Choroid plexus epithelial cell (primary cell): ENCODE measurements at regions not wholly inside any gene's neighbourhood (a gene's known extent, or its start where the extent isn't known, plus 50 kb on each side); places are given as distances from the start of the nearest gene placed in this dataset.

Experiments
- DNase-seq: peaks from one replicate; pipeline ENCODE4 v3.0.0-alpha.2; 2010; ENCODE audit warnings: low read depth
- H3K4me3 ChIP-seq: 2 replicates; pipeline ENCODE4 v1.5.1; 2011; ENCODE audit warnings: low read depth, mild to moderate bottlenecking, control low read depth, low read length, moderate library complexity
- TF ChIP-seq, protein P1 (sequence below): conservative IDR thresholded peaks from 2 replicates; pipeline ENCODE4 v1.5.1; 2011; ENCODE audit warnings: low read depth, mild to moderate bottlenecking, control low read depth, inconsistent platforms, low read length, moderate library complexity

GRCh38 chr11:15590132-15590531 is 475.4 kb downstream of the INSC start:
- DNase-seq: no peak
- TF ChIP-seq, protein P1, sequence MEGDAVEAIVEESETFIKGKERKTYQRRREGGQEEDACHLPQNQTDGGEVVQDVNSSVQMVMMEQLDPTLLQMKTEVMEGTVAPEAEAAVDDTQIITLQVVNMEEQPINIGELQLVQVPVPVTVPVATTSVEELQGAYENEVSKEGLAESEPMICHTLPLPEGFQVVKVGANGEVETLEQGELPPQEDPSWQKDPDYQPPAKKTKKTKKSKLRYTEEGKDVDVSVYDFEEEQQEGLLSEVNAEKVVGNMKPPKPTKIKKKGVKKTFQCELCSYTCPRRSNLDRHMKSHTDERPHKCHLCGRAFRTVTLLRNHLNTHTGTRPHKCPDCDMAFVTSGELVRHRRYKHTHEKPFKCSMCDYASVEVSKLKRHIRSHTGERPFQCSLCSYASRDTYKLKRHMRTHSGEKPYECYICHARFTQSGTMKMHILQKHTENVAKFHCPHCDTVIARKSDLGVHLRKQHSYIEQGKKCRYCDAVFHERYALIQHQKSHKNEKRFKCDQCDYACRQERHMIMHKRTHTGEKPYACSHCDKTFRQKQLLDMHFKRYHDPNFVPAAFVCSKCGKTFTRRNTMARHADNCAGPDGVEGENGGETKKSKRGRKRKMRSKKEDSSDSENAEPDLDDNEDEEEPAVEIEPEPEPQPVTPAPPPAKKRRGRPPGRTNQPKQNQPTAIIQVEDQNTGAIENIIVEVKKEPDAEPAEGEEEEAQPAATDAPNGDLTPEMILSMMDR: no peak
- H3K4me3 ChIP-seq: no peak overlapping the region

GRCh38 chr11:15591112-15591537 is 476.4 kb downstream of the INSC start:
- DNase-seq: no peak
- TF ChIP-seq, protein P1: no peak

DNA sequence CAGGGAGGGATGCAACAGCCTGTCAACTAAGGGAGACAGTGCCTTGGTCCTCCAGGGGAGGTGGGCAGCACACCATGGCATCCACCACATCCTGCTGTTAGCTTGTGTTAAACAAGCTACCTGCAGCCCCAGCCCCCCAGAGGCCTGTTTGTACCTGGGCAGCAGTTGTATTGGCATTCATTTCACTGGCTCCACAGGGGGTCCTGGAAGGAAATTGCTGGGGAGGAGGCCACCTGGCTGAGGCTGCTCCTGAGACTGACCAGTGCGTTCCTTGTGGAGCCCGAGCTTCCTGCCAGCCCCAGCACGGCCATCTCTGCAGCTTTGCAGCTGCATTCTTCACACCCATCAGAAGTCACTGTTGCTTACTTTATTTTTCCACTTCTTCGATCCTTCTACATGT is 479.9 kb downstream of the INSC start:
- no peak for DNase-seq
- H3K4me3 ChIP-seq: no peak overlapping the region
- TF ChIP-seq, protein P1: no peak

More at GRCh38 chr11:15591112-15591537, 476.4 kb downstream of the INSC start:
- H3K4me3 ChIP-seq: no peak overlapping the region

- TF ChIP-seq, protein P1: no peak
- DNase-seq: no peak
These were observed 484.7 kb downstream of the INSC start for GRCh38 chr11:15599376-15599775.

GRCh38 chr11:15602047-15602446 is 487.3 kb downstream of the INSC start:
- H3K4me3 ChIP-seq: no peak overlapping the region
- TF ChIP-seq, protein P1: no peak
- no peak for DNase-seq

More at GRCh38 chr11:15599376-15599775, 484.7 kb downstream of the INSC start:
- no peak overlapping the region for H3K4me3 ChIP-seq

- no peak for DNase-seq
- TF ChIP-seq, protein P1: no peak
These were observed 488.3 kb downstream of the INSC start for GRCh38 chr11:15602785-15603567.

DNA sequence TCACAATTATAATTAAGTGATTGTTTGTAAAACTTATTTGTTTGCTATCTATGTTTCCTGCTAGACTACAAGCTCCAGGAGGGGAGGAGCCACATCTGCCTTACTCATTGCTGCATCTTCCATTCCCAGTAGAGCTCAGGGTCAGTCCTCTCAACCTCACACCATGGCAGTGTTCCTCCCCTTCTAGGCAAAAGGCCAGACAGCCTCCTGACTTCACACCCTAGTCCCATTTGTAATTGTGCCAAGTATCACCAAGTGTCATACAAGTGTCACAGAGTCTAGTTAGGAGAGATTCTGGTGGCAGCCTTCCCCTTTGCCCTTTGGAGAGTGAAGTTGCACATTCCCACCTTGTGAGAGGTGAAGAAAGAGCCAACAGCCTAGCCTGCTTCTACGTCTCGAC is 490.4 kb downstream of the INSC start:
- TF ChIP-seq, protein P1: no peak

More at GRCh38 chr11:15602785-15603567, 488.3 kb downstream of the INSC start:
- H3K4me3 ChIP-seq: no peak overlapping the region

More for the DNA sequence above, 490.4 kb downstream of the INSC start:
- DNase-seq: no peak
- H3K4me3 ChIP-seq: no peak overlapping the region
